ENCODE measurements at regions not wholly inside any gene's neighbourhood (a gene's known extent, or its start where the extent isn't known, plus 50 kb on each side); places are given as distances from the start of the nearest gene placed in this dataset.
"Not testable (repeated sequence)": the region's sequence is repeated elsewhere in the genome, so short reads cannot be mapped to it uniquely, and the experiment has no call there.

- DNase-seq, result no peak
Measured at GRCh38 chr15:87752250-87752951, 504.1 kb downstream of the NTRK3 start.

GRCh38 chr15:87748483-87748882 lies 508.1 kb downstream of the NTRK3 start:
- DNase-seq, result no peak

GRCh38 chr15:87747087-87747486 lies 509.5 kb downstream of the NTRK3 start:
- no peak for DNase-seq

GRCh38 chr15:87746333-87746732 lies 510.2 kb downstream of the NTRK3 start:
- DNase-seq, result no peak

- DNase-seq, result no peak
Measured at GRCh38 chr15:87744815-87745214, 511.7 kb downstream of the NTRK3 start.

GRCh38 chr15:87743562-87743961 lies 513.0 kb downstream of the NTRK3 start:
- no peak for DNase-seq

- no peak for DNase-seq
Measured at GRCh38 chr15:87741350-87741749, 515.2 kb downstream of the NTRK3 start.

GRCh38 chr15:87740655-87741344 lies 515.7 kb downstream of the NTRK3 start:
- no peak for DNase-seq

- DNase-seq, result no peak
Measured at GRCh38 chr15:87739866-87740265, 516.7 kb downstream of the NTRK3 start.

- DNase-seq, result no peak
Measured at GRCh38 chr15:87739081-87739480, 517.5 kb downstream of the NTRK3 start.

- DNase-seq, result not testable (repeated sequence)
Measured at GRCh38 chr15:87737460-87737859, 519.1 kb downstream of the NTRK3 start.

GRCh38 chr15:87736891-87737389 lies 519.6 kb downstream of the NTRK3 start:
- DNase-seq, result no peak

GRCh38 chr15:87736401-87736800 lies 520.1 kb downstream of the NTRK3 start:
- DNase-seq, result no peak

GRCh38 chr15:87735522-87735921 lies 521.0 kb downstream of the NTRK3 start:
- DNase-seq, result no peak

- no peak for DNase-seq
Measured at GRCh38 chr15:87734571-87735373, 521.8 kb downstream of the NTRK3 start.

- DNase-seq, result no peak
Measured at GRCh38 chr15:87733977-87734376, 522.6 kb downstream of the NTRK3 start.

- no peak for DNase-seq
Measured at GRCh38 chr15:87733541-87733941, 523.0 kb downstream of the NTRK3 start.

- DNase-seq, result no peak
Measured at GRCh38 chr15:87732976-87733375, 523.6 kb downstream of the NTRK3 start.

GRCh38 chr15:87731630-87732029 lies 524.9 kb downstream of the NTRK3 start:
- no peak for DNase-seq

- no peak for DNase-seq
Measured at GRCh38 chr15:87730706-87731105, 525.8 kb downstream of the NTRK3 start.

GRCh38 chr15:87728998-87729397 lies 527.5 kb downstream of the NTRK3 start:
- DNase-seq, result no peak

GRCh38 chr15:87727073-87727472 lies 529.5 kb downstream of the NTRK3 start:
- DNase-seq, result no peak

GRCh38 chr15:87724330-87724729 lies 532.2 kb downstream of the NTRK3 start:
- no peak for DNase-seq
